Duodenal mucosa (tissue), 2 donors: ENCODE measurements at regions not wholly inside any gene's neighbourhood (a gene's known extent, or its start where the extent isn't known, plus 50 kb on each side); places are given as distances from the start of the nearest gene placed in this dataset.

Experiments
- H3K27ac ChIP-seq: one replicate; pipeline ENCODE4 v1.7.0; 2013; ENCODE audit warnings: low read depth, low read length
- H3K27me3 ChIP-seq, 2 donors: one replicate each; pipeline ENCODE4 v1.7.0; 2013; ENCODE audit warnings: low read length in 2 of 2, control low read depth in 1 of 2; ENCODE audit not compliant: insufficient read depth in 2 of 2, control insufficient read depth in 1 of 2
- H3K36me3 ChIP-seq, 2 donors: one replicate each; pipeline ENCODE4 v1.7.0; 2013; ENCODE audit warnings: low read length in 2 of 2, control low read depth in 1 of 2; ENCODE audit not compliant: insufficient read depth in 2 of 2, control insufficient read depth in 1 of 2
- H3K4me1 ChIP-seq, 2 donors: one replicate each; pipeline ENCODE4 v1.7.0; 2013; ENCODE audit warnings: low read length in 2 of 2, control low read depth in 1 of 2; ENCODE audit not compliant: insufficient read depth in 2 of 2, control insufficient read depth in 1 of 2
- H3K4me3 ChIP-seq, 2 donors: one replicate each; pipeline ENCODE4 v1.7.0; 2013; ENCODE audit warnings: low read length in 2 of 2, low read depth in 1 of 2
- H3K9ac ChIP-seq, 2 donors: one replicate each; pipeline ENCODE4 v1.7.0; 2013; ENCODE audit warnings: low read length in 2 of 2, low read depth in 1 of 2
- H3K9me3 ChIP-seq, 2 donors: one replicate each; pipeline ENCODE4 v1.7.0; 2013; ENCODE audit warnings: low read length in 2 of 2, control low read depth in 1 of 2; ENCODE audit not compliant: control insufficient read depth in 1 of 2

DNA sequence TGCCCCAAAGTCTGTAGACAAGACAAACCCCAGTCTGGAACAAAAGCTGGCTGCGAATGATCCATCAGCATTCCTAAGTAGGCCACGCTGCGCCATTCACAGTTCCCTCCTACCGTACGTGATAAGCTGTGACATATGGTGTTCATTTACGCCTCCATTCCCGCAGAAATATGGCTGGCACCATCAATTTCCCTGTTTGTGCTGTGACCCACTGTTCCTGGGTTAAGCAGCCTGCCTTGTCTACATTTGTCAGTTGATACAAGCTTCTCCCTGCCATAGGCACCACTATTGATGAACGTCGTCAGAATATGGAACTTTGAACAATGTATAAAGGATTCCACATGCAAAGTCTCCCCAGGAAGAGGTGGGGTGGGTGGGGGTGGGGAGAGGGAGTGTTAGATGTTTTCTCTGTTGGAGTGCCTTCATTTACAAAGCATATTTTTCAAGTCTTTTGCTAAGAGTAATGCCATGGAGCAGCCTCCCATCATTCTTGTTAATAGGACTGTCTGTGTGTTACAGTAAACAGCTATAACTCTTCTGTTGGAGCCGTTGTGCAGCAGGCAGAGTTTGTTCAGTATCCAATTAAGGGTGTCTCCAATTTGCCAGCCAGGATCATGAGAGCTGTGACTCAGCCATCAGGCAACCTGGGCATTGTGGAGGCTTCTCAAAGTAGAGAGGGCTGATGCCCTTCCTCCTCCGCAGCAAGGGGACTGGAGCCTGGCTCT, 294.6 kb downstream of the TMEM114 start:
- no peaks in the 10 kb centered on the region for H3K27me3 ChIP-seq
- H3K36me3 ChIP-seq: no peaks in the 10 kb centered on the region

GRCh38 chr16:8293413-8293812, 296.9 kb downstream of the TMEM114 start:
- no peaks in the 10 kb centered on the region for H3K27me3 ChIP-seq
- H3K9me3 ChIP-seq: no peaks in the 10 kb centered on the region
- no peak overlapping the region for H3K9ac ChIP-seq
- no peaks in the 10 kb centered on the region for H3K4me1 ChIP-seq
- no peak overlapping the region for H3K4me3 ChIP-seq
- H3K27ac ChIP-seq: no peak overlapping the region
- no peaks in the 10 kb centered on the region for H3K36me3 ChIP-seq

More for the DNA sequence above, 294.6 kb downstream of the TMEM114 start:
- Histone ChIP-seq H3K9me3 (no peaks in the 10 kb centered on the region), H3K4me3 (no peak overlapping the region), H3K4me1 (no peaks in the 10 kb centered on the region), H3K9ac (no peak overlapping the region), H3K27ac (no peak overlapping the region)

- H3K36me3 ChIP-seq: no peaks in the 10 kb centered on the region
- H3K27ac ChIP-seq: no peak overlapping the region
- no peaks in the 10 kb centered on the region for H3K4me1 ChIP-seq
- no peak overlapping the region for H3K4me3 ChIP-seq
- H3K9ac ChIP-seq: no peak overlapping the region
- H3K27me3 ChIP-seq: no peaks in the 10 kb centered on the region
- H3K9me3 ChIP-seq: no peaks in the 10 kb centered on the region
These were observed 298.0 kb downstream of the TMEM114 start for GRCh38 chr16:8292271-8292670.

GRCh38 chr16:8286348-8286747, 304.0 kb downstream of the TMEM114 start:
- H3K4me3 ChIP-seq: no peak overlapping the region
- no peak overlapping the region for H3K9ac ChIP-seq
- H3K4me1 ChIP-seq: no peaks in the 10 kb centered on the region
- H3K27me3 ChIP-seq: no peaks in the 10 kb centered on the region
- H3K27ac ChIP-seq: no peak overlapping the region
- H3K9me3 ChIP-seq: no peaks in the 10 kb centered on the region
- H3K36me3 ChIP-seq: no peaks in the 10 kb centered on the region

DNA sequence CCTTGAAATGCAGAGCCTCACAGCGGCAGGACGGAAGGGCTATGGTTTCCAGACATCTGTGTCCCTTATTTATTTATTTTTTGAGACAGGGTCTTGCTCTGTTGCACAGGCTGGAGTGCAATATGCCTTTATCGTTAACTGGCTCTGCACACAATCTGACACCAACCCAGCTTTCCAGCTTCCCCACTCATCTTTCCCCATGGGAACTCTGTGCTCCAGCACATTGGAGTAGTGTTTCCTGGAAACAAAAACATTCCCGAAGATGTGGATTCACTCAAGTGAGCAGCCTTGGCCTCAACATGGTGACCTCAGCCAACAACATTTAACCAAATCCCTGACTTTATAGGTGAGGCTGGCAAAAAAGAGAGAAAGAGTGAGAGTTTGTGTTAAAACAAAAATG, 307.1 kb downstream of the TMEM114 start:
- Histone ChIP-seq H3K36me3 (no peaks in the 10 kb centered on the region), H3K9ac (no peak overlapping the region), H3K9me3 (no peaks in the 10 kb centered on the region), H3K27ac (no peak overlapping the region), H3K27me3 (no peaks in the 10 kb centered on the region), H3K4me3 (no peak overlapping the region), H3K4me1 (no peaks in the 10 kb centered on the region)

- no peak overlapping the region for H3K4me3 ChIP-seq
- H3K27ac ChIP-seq: no peak overlapping the region
- H3K9ac ChIP-seq: no peak overlapping the region
- no peaks in the 10 kb centered on the region for H3K36me3 ChIP-seq
- no peaks in the 10 kb centered on the region for H3K27me3 ChIP-seq
- no peaks in the 10 kb centered on the region for H3K9me3 ChIP-seq
- no peaks in the 10 kb centered on the region for H3K4me1 ChIP-seq
These were observed 312.2 kb downstream of the TMEM114 start for GRCh38 chr16:8278031-8278580.

GRCh38 chr16:8271344-8271743, 319.0 kb downstream of the TMEM114 start:
- H3K4me3 ChIP-seq: no peak overlapping the region
- H3K27ac ChIP-seq: no peak overlapping the region
- no peaks in the 10 kb centered on the region for H3K9me3 ChIP-seq
- no peaks in the 10 kb centered on the region for H3K27me3 ChIP-seq
- H3K4me1 ChIP-seq: no peaks in the 10 kb centered on the region
- H3K9ac ChIP-seq: no peak overlapping the region
- H3K36me3 ChIP-seq: no peaks in the 10 kb centered on the region

DNA sequence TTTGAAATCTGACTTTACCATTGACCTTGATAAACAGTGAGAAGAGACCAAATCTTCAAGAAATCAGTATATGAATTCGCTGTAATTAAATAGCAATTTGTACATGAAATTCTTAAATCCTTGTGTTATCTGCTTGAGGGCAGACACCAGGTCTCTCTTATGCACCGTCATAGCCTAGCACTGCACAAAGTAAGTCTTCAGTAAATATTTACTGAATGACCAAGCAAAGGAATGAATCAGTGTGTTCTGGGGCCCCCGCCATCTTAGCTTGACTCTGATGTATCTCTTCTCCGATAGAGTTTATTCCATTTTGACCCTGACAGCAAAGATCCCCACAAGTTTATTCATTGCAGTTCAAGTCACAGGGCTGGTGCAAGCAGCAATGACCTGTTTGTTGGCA, 328.0 kb downstream of the TMEM114 start:
- no peak overlapping the region for H3K4me3 ChIP-seq
- H3K36me3 ChIP-seq: no peaks in the 10 kb centered on the region
- H3K27ac ChIP-seq: no peak overlapping the region
- H3K9me3 ChIP-seq: no peaks in the 10 kb centered on the region
- H3K27me3 ChIP-seq: no peaks in the 10 kb centered on the region
- no peak overlapping the region for H3K9ac ChIP-seq
- no peaks in the 10 kb centered on the region for H3K4me1 ChIP-seq

DNA sequence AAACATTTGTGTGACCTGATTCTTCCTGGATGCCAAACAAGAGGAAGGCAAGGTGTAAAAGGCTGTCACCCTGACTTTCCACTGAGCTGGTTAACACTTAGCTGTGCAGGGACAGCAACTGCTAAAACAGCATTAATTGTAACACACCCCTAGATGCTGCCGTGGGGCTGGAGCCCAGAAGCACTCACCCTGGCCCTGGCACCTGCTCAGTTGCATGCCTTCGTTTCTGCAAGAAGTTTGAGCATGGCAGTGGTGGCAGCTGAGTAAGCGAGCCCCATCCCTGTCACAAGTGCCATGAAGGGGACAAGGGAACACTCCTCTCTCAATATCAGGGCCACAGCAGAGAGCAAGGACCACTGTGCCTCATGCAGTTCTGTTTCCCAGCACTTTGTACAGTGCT, 330.2 kb downstream of the TMEM114 start:
- no peak overlapping the region for H3K4me3 ChIP-seq
- no peak overlapping the region for H3K27ac ChIP-seq
- H3K27me3 ChIP-seq: no peaks in the 10 kb centered on the region
- no peak overlapping the region for H3K9ac ChIP-seq
- no peaks in the 10 kb centered on the region for H3K4me1 ChIP-seq
- no peaks in the 10 kb centered on the region for H3K36me3 ChIP-seq
- H3K9me3 ChIP-seq: no peaks in the 10 kb centered on the region

- Histone ChIP-seq H3K36me3 (no peaks in the 10 kb centered on the region), H3K4me1 (no peaks in the 10 kb centered on the region), H3K27me3 (no peaks in the 10 kb centered on the region), H3K9ac (no peak overlapping the region), H3K4me3 (no peak overlapping the region), H3K9me3 (no peaks in the 10 kb centered on the region), H3K27ac (no peak overlapping the region)
These were observed 331.8 kb downstream of the TMEM114 start for GRCh38 chr16:8258523-8258922.
